ENCODE measurements at regions not wholly inside any gene's neighbourhood (a gene's known extent, or its start where the extent isn't known, plus 50 kb on each side); places are given as distances from the start of the nearest gene placed in this dataset.
A peak's percentile ranks its signal among the peaks of the same experiment; 100 is the strongest.

GRCh38 chr11:70002433-70002832 lies 75.7 kb upstream of the ANO1 start:
- DNase-seq, result peak; percentile 43

- DNase-seq, result no peak
Measured at GRCh38 chr11:70005107-70005818, 72.9 kb upstream of the ANO1 start.

- no peak for DNase-seq
Measured at GRCh38 chr11:70007796-70008195, 70.3 kb upstream of the ANO1 start.

GRCh38 chr11:70010774-70011173 lies 67.3 kb upstream of the ANO1 start:
- DNase-seq, result no peak

- DNase-seq, result no peak
Measured at GRCh38 chr11:70012134-70012733, 65.9 kb upstream of the ANO1 start.

- no peak for DNase-seq
Measured at GRCh38 chr11:70014291-70014690, 63.8 kb upstream of the ANO1 start.

- no peak for DNase-seq
Measured at GRCh38 chr11:70016666-70017367, 61.3 kb upstream of the ANO1 start.

- no peak for DNase-seq
Measured at GRCh38 chr11:70018816-70019215, 59.3 kb upstream of the ANO1 start.

- no peak for DNase-seq
Measured at GRCh38 chr11:70019576-70020011, 58.5 kb upstream of the ANO1 start.

- DNase-seq, result no peak
Measured at GRCh38 chr11:70020336-70021214, 57.5 kb upstream of the ANO1 start.

GRCh38 chr11:70021586-70021985 lies 56.5 kb upstream of the ANO1 start:
- DNase-seq, result no peak

- no peak for DNase-seq
Measured at GRCh38 chr11:70024036-70024772, 53.9 kb upstream of the ANO1 start.

- no peak for DNase-seq
Measured at GRCh38 chr11:70024773-70025045, 53.4 kb upstream of the ANO1 start.

GRCh38 chr11:70025308-70025707 lies 52.8 kb upstream of the ANO1 start:
- no peak for DNase-seq

GRCh38 chr11:70026012-70026411 lies 52.1 kb upstream of the ANO1 start:
- DNase-seq, result no peak

GRCh38 chr11:70026726-70027125 lies 51.4 kb upstream of the ANO1 start:
- no peak for DNase-seq

GRCh38 chr11:70027451-70027850 lies 50.7 kb upstream of the ANO1 start:
- DNase-seq, result no peak

GRCh38 chr11:70028147-70028855 lies 49.8 kb upstream of the ANO1 start:
- DNase-seq, result no peak
